AG04450 (cell line): ENCODE measurements at regions not wholly inside any gene's neighbourhood (a gene's known extent, or its start where the extent isn't known, plus 50 kb on each side); places are given as distances from the start of the nearest gene placed in this dataset.

Source experiments
- CTCF ChIA-PET: fragments of 300-600, 350-600 bp; formaldehyde crosslinking; extraction: SDS; loops from one replicate; lab custom pipeline; 2022; ENCODE audit warnings: antibody characterized with exemption, inconsistent platforms; lab: Charles Lee
- POLR2A ChIA-PET: fragments of 350-600 bp; formaldehyde crosslinking; extraction: SDS; loops from one replicate; lab custom pipeline; 2021; ENCODE audit warnings: antibody characterized with exemption, inconsistent platforms; lab: Yijun Ruan, JAX
- DNase-seq: peaks from one replicate; pipeline ENCODE4 v3.0.0-alpha.2; 2011; ENCODE audit warnings: low read depth, low spot score
- H3K27ac ChIP-seq: one replicate; pipeline ENCODE4 v1.5.1; 2012; ENCODE audit warnings: low read depth, low read length, control low read depth
- H3K27me3 ChIP-seq: one replicate; pipeline ENCODE4 v1.6.0; 2012; ENCODE audit warnings: low read length; ENCODE audit not compliant: control insufficient read depth, insufficient read depth
- H3K4me3 ChIP-seq: 2 replicates; pipeline ENCODE4 v1.5.1; 2011; ENCODE audit warnings: mild to moderate bottlenecking, low read depth, low read length, control low read depth
- H3K9me3 ChIP-seq: 2 replicates; pipeline ENCODE4 v1.5.1; 2012; ENCODE audit warnings: low read length; ENCODE audit not compliant: control insufficient read depth, insufficient read depth
- TF ChIP-seq, protein P1 (sequence below): IDR thresholded peaks from 2 replicates; pipeline ENCODE4 v1.5.1; 2011; ENCODE audit warnings: low read depth, low read length, control low read depth, inconsistent platforms

DNA sequence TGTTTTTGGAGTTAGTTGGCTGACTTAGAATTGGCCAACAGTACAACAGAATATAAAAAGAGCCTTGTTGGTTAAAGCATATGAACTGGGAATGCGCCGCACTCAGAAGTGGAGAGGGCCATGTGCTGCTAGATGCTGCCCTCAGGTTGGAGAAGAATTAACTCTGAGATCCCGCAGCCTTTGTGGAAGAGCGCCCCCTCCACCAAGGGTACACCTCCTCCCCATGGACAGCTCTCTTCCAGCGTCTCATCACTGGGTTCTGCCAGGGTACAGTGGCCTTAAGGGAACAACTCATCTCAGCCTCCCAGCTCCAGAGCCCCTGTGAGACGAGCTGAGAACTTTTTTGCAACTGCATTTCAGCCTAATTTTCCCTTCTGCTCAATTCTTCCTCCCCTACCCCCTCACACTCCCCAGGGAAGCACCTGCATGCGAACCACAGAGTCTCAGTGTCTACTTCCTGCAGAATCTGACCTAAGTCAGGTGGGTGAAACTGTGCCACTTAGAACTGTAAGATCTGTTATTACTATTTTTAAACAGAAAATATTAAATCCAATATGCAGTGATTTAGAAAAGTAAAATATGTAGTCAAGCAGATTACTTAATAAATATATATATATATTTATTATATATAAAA, 380.6 kb downstream of the RAB28 start:
- no peak overlapping the region for H3K27ac ChIP-seq
- CTCF ChIA-PET: no interaction called here
- no peak for DNase-seq
- H3K9me3 ChIP-seq: peaks cover 11% of the 10 kb centered on the region
- H3K4me3 ChIP-seq: no peak overlapping the region
- POLR2A ChIA-PET: no interaction called here
- TF ChIP-seq, protein P1, sequence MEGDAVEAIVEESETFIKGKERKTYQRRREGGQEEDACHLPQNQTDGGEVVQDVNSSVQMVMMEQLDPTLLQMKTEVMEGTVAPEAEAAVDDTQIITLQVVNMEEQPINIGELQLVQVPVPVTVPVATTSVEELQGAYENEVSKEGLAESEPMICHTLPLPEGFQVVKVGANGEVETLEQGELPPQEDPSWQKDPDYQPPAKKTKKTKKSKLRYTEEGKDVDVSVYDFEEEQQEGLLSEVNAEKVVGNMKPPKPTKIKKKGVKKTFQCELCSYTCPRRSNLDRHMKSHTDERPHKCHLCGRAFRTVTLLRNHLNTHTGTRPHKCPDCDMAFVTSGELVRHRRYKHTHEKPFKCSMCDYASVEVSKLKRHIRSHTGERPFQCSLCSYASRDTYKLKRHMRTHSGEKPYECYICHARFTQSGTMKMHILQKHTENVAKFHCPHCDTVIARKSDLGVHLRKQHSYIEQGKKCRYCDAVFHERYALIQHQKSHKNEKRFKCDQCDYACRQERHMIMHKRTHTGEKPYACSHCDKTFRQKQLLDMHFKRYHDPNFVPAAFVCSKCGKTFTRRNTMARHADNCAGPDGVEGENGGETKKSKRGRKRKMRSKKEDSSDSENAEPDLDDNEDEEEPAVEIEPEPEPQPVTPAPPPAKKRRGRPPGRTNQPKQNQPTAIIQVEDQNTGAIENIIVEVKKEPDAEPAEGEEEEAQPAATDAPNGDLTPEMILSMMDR: no peak
- H3K27me3 ChIP-seq: no peaks in the 10 kb centered on the region

DNA sequence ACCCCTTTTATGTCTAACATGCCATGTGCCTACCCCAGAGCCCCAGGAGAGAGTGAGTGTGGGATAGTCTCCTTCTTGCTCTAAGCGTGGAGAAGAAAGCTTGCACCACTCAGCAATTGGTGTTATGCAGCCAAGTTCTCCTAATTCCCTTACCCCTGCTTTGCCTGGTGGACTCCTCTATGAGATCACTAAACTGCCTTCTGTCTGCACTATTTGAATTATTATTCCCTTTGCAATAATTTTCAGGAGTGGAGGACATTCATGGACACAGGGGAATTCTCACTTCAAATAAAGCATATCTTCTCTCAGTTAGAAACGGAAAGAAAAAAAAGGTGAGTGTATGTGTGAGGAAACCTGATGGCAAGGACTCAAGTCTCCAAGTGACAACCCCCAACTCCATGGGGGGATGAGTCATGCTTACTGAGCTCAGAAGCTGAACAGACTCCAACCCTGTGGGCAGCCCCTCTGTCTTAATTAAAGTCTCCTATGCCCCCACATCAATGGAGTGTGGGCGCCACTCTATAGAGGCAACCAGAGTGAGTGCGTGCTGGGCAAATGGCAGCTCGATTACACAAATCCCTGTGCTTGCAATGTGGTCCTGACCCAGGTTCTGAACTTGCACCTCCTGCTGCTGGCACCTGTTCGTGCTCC, 381.9 kb downstream of the RAB28 start:
- Histone ChIP-seq H3K27ac (no peak overlapping the region), H3K27me3 (no peaks in the 10 kb centered on the region), H3K9me3 (peaks cover 10% of the 10 kb centered on the region), H3K4me3 (no peak overlapping the region)
- TF ChIP-seq, protein P1: no peak
- no peak for DNase-seq
- ChIA-PET CTCF (no interaction called here), POLR2A (no interaction called here)

DNA sequence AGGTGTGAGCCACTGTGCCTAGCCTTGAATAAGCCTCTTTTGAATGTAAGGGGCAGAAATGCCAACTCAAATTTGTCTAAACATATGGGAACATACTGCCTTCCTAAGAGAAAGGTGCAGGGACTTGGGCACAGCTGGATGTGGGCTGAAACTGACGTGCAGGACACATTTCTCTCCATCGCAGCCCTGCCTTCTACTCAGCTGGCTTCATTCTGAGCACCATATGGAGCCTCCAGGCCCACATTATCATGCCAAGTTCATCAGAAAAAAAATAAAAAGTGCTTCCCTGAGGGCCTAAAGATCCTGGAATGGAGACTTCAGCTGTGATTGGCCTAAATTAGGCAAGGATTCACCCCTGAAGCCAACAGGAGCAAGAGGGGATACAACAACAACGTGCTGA, 386.2 kb downstream of the RAB28 start:
- POLR2A ChIA-PET: no interaction called here
- TF ChIP-seq, protein P1: no peak
- CTCF ChIA-PET: no interaction called here
- no peaks in the 10 kb centered on the region for H3K27me3 ChIP-seq
- no peak overlapping the region for H3K4me3 ChIP-seq
- DNase-seq: no peak
- H3K27ac ChIP-seq: no peak overlapping the region
- H3K9me3 ChIP-seq: peaks cover 10% of the 10 kb centered on the region

DNA sequence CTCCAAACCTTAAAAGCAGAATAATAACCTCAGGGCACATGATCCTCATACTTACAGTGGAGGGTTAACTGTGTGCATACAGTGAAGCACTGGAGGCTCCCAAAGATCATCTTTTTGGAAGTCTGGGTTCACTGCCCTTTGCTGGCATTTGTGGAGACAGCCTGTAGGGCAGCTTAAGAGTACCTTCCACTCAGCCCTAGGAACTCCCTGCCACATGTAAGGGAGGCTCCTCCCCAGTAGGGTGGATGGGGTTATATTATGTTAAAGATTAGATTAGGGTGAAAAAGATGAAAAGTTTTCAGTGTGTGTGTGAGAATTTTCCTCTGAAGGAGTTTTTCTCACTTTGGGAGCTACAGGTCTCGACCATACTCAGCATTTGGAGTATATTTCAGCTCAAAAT, 388.4 kb downstream of the RAB28 start:
- no peak overlapping the region for H3K4me3 ChIP-seq
- no peak for DNase-seq
- H3K9me3 ChIP-seq: peaks cover 7% of the 10 kb centered on the region; the same call in 1 of the 2 replicates
- CTCF ChIA-PET: no interaction called here
- no peak overlapping the region for H3K27ac ChIP-seq
- POLR2A ChIA-PET: no interaction called here
- H3K27me3 ChIP-seq: no peaks in the 10 kb centered on the region
- TF ChIP-seq, protein P1: no peak

DNA sequence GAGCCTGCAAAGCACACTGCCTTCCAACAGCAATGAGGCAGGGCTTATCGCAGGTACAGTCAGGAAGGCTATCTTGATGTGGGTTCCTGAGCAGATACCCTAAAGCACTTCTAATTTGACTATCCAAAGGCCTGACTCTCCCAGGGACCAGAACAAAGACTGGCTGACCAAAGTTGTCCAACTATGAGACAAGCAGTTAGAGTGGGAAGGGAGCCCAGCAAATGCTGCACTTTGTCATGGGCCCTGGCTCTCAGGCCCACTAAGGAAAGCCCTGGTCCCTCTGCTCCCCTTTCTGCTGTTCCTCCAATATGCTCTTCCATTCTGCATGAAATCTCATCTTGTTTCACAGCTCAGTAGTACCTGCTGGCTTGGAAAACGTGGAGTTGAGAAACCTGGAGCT, 391.0 kb downstream of the RAB28 start:
- TF ChIP-seq, protein P1: no peak
- no peak for DNase-seq
- H3K4me3 ChIP-seq: no peak overlapping the region
- H3K27me3 ChIP-seq: no peaks in the 10 kb centered on the region
- ChIA-PET POLR2A (no interaction called here), CTCF (no interaction called here)
- H3K27ac ChIP-seq: no peak overlapping the region
- H3K9me3 ChIP-seq: peaks cover 7% of the 10 kb centered on the region; the same call in 1 of the 2 replicates
